ENCODE measurements at regions not wholly inside any gene's neighbourhood (a gene's known extent, or its start where the extent isn't known, plus 50 kb on each side); places are given as distances from the start of the nearest gene placed in this dataset.
"Not testable (repeated sequence)": the region's sequence is repeated elsewhere in the genome, so short reads cannot be mapped to it uniquely, and the experiment has no call there.

DNA sequence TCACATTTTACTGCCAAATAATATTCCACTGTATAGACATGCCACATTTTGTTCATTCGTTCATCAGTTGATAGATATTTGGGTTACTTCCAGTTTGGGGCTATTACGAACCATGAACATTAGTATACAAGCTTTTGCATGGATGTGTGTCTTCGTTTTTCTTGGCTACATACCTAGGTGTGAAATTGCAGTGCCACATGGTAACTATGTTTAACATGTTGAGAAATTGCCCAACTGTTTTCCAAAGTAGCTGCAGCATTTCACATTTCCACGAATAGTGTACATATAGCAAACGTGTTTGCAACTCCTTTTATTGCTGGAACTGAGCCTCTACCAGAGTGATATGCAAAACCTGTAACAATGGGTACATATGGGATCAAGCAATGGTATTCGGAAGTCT lies 221.5 kb downstream of the VEGFC start:
- no peak for DNase-seq (ENCODE audit: low spot score)

DNA sequence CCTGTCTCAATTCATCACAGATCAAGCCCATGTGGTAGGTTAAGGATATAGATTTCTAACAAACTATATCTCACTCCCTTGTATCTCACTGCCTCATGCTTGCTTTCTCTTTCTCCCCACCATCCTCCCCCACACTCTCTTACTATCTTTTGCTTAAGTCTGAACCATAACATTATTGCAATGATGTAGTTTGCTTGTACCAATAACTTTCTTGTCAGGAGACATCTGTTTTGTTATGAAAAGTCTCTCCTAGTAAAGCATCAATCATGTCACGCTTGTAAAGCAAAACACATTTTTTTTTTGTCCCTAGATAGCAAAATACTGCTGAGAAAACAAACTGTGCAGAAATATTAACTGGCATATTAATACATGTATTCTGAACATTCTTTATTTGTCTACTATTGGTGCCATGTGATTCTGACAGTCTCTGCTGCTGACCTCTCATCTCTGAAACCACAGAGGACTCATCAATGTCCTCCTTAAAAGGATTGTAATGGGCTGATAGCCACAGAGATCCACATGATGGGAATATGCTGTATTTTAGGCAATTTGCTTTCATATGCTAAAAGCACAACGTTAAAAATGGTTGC lies 217.5 kb downstream of the VEGFC start:
- no peak for DNase-seq (ENCODE audit: low spot score)

DNA sequence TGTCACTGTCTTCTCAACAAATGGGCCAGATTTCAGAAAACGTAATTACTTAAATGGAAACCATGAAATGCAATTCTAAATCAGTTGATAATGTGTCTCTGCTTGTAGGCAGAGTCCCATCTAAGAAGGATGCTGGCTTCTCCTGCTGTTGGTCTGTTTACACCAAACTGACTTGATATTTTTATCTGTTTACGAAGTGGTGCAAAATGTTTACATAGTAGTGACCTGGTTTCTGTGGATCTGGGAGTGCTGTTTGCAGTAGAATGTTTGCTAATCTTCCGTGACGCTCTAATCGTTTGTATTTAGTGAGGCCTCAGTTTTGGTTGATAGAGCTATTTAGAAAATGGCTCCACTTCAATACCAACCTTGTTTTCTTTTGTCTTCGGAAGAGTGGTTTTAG lies 213.5 kb downstream of the VEGFC start:
- no peak for DNase-seq (ENCODE audit: low spot score)

- no peak for DNase-seq (ENCODE audit: low spot score)
Observed at GRCh38 chr4:176583278-176583677, 209.4 kb downstream of the VEGFC start.

DNA sequence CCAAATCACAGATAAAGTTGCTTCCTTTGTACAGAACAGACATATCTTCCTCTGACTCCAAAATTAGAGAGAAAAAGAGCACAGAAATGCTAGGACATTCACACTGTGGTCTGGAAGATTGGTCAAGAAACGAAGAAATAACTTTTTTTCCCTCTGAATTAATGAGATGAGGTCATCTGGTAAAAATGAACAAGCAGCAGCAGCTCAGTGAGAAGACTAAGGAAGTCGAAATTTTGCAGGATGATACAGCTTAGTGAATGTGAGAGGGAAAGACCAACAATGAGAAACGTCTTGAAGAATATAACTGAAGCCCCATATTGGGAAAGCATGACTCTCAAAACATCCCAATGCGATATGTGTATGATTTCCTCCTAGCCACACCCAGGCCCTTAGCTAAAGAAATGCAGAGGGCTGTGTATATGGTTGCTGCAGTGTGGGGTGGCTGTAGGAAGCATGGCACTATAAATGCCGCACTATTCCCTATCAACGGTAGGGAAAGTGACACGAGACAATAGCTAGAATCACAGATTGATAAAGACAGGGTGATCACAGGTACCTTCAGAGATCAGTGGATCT lies 208.6 kb downstream of the VEGFC start:
- DNase-seq (ENCODE audit: low spot score), result no peak

DNA sequence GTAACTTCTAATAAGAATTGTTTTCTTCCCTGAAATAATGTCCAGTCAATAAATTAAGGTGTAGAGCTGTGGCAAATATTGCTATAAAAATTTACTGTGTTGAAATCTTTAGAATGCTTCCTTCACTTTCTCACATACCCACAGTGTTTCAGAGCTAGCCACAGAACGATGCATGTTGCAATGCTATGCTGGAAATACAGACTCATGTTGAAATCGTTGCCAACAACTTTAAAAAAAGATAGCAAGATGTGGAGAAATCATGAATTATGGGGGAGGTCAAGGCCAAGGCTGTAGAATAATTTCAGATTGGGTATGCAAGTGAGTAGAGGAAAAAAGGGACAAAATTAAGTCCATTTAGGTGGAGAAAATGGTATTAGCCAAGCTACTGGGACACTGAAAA lies 204.8 kb downstream of the VEGFC start:
- DNase-seq (ENCODE audit: low spot score), result peak; percentile 59

DNA sequence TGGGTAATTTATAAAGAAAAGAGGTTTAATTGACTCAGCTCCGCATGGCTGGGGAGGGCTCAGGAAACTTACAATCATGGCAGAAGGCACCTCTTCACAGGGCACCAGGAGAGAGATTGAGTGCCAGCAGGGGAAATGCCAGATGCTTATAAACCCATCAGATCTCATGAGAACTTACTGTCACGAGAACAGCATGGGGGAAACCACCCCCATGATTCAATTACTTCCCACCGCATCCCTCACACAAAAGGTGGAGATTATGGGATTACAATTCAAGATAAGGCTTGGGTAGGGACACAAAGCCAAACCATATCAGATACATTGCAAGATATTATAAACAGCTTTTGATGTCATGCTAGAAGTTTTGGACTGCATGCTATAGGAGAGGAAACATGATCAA lies 204.3 kb downstream of the VEGFC start:
- no peak for DNase-seq (ENCODE audit: low spot score)

DNA sequence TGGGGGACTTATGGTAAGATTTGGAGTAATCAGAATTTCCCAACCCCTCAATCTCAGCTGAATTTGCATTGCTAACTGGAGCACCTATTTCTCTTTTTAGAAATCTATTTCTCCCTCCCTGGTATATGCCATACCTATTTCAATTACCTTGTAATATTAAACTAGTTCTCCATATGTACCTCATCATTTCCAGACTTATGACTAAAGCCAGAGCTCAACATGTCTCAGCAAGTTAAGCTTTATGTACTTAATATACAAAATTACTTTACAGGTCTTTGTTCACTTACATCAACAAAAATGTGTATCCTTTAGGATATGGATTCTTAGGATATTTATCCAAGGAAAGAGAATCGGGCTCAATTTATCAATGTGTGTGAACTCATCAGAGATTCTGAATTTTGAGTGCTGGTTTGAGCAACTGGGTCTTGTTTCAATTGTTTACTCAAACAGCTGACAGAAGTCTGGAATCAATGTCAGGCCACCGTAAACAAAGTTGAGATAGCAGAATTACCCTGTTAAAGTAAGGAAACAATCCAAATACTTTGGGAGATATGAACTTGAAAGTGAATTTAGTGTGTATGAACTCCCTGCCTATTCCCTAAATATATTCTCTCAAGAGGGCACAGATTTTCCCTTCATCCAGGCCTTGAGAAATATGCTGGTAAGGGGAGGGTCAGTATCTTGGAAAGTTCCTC lies 199.6 kb downstream of the VEGFC start:
- no peak for DNase-seq (ENCODE audit: low spot score)

DNA sequence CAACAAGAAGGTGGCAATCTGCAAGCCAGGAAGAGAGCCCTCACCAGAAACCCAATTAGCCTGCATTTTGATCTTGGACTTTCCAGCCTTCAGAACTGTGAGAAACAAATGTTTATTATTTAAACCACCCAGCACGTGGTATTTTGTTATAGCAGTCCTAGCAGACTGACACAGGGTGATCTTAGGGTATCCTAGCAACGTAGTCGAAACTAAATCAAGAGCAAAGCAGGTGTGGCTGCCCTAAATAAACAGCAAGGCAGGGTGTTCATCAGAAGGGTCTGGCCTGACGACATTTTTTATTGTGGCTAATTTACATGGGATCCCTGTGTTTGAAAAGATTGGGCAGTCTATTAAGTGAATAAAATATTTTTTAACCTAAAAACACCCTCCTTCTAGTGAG lies 198.8 kb downstream of the VEGFC start:
- no peak for DNase-seq (ENCODE audit: low spot score)

DNA sequence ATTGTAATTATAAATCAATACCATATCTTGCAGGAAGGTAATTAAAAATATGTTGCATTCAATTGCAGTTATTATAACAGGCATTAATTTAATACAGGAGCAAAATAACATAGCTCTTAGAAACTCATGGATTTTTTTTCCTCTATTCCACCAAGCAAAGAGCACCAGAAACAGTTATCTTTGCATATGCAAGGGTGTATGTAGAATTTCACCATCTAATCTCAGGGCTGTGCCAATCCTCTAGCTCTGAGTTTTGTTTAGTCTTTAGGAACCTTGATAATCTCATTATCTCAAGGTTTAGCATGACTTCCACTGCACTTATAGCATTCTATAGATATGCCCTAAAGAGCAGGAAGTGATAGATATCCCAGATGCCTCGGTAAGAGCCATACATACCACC lies 197.5 kb downstream of the VEGFC start:
- peak; percentile 34 for DNase-seq (ENCODE audit: low spot score)

GRCh38 chr4:176601124-176601523 lies 191.6 kb downstream of the VEGFC start:
- DNase-seq (ENCODE audit: low spot score), result no peak

DNA sequence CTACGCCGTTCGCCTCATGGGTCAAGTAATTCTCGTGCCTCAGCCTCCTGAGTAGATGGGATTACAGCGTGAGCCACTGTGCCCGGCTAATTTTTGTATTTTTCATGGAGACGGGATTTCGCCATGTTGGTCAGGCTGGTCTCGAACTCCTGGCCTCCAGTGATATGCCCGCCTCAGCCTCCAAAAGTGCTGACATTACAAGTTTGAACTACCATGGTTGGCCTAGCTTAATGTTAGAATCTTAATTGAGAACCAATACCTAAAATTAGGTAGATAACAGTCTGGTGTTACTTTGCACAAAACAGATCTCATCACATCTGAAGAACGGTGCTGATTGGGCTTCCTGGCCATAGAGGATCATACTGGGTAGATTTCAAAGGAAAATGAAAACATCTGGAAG lies 184.9 kb downstream of the VEGFC start:
- no peak for DNase-seq (ENCODE audit: low spot score)

DNA sequence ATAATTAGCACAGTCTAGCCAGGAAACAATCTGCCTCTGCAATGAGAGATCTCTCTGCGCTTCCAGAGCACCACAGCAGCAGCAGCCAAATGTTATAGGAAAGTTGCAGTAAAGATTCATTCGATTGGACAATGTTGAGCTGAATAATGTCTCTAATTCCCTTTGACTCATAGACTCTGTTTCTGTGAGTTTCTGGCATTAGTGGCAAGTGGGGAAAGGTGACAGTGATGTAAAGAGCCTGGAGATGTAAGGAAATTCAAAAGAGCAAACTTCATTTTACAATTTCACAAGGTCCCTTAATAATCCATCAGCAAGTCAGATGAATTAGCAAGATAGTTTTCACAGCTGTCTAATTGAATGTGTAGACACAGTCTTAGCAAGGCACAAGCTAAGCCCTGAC lies 184.4 kb downstream of the VEGFC start:
- no peak for DNase-seq (ENCODE audit: low spot score)

DNA sequence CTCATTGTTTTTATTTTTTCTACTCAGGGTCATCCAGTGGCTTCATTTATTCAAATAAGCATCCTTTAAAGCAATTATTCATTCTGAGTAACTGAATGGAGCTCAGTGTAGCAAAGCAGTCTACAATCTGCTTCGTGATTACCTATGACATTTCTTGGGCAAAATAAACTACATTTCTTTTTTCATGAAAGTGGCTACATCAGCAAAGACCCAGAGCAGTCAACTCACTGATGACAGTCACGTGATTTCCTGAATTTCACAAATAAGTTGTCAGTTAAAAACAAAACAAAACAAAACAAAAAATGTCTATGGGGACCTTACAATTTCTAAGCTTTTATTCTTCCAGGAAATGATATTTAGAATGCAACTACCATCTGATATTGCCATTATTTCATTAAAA lies 182.1 kb downstream of the VEGFC start:
- no peak for DNase-seq (ENCODE audit: low spot score)

DNA sequence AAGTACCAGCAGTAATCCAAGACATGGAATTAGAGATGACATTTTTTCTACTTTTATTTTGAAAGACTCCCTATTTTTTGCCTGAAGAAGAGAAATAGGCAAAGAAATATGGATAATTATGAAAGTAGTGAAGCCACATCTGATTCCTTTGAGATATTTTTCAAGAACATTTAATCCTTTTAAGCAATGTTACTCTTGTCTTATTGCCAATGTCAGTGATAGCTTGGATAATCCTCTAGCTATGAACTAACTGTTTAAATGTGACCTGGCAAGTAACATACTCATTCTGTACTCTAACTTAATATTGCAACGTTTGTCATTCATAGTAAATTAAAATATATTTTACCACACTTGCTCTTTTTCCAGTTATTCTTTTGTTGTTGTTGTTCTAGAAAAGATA lies 181.3 kb downstream of the VEGFC start:
- no peak for DNase-seq (ENCODE audit: low spot score)

DNA sequence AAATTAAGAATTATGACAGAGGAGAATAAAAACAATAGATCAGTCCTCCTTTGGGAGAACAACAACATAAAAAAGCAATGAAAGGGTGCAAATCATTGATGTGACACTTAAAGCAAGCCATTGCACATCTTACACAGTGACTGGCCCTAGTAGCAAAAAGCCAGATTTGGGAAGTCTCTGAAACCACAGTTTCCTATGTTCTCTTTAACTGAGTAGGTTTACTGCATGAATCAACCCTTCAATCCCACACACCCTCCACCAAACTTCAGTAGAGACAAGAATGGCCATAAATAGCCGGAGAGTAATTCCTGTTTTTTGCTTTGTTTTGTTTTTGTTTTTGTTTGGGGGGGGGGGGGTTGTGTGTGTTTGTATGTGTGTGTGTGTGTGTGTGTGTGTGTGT lies 180.8 kb downstream of the VEGFC start:
- no peak for DNase-seq (ENCODE audit: low spot score)

GRCh38 chr4:176614793-176615192 lies 177.9 kb downstream of the VEGFC start:
- DNase-seq (ENCODE audit: low spot score), result no peak

DNA sequence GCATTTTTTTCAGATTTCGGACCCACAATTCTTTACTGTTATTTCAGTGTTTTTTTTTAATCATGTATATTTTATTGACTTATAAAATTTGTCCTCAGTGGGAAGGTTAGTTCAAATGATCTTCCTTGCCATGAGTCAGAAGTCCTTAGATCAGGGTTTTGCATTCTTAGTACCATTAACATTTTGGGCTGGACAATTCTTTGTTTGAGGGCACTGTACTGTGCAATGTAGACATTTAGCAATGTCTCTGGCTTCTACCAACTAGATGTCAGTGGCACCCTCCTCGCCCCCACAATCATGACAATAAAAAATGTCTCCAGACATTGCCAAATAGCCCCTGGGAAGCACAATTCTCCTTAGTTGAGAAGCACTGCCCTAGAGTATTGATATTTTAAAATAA lies 176.6 kb downstream of the VEGFC start:
- no peak for DNase-seq (ENCODE audit: low spot score)

GRCh38 chr4:176618138-176618537 lies 174.6 kb downstream of the VEGFC start:
- DNase-seq (ENCODE audit: low spot score), result no peak

GRCh38 chr4:176619430-176619829 lies 173.3 kb downstream of the VEGFC start:
- no peak for DNase-seq (ENCODE audit: low spot score)

DNA sequence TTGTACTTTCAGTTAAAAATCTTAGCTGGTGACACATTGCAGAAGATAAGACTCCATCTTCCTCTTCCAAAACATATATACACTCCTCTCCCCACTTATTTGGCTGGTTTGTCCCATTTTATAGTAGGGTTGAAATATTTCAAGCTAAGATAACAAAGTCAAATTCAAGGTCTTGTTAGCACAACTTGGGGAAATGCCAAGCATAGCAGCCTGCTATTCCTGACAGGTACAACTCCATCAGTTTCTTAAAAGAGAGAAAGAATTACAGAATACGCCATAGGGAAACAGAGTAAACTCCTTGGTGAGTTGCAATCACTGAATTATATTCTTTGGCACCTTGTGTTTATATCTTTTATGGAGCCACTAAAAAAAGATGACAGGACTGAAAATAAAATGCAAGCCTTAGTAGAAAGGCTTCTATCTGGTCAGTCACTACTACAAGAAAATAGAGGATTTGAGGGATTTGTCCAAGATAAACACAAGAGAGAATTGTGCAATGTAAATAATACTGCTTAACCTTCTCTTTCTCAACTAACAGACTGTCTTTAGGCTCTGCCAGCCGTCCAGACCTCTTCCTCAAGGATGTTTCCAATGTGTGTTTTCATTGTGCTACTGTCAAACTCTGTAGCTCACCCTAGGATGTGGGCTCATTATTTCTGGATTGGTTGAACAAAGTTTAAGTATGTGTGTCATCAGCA lies 170.3 kb downstream of the VEGFC start:
- peak; percentile 52 for DNase-seq (ENCODE audit: low spot score)

DNA sequence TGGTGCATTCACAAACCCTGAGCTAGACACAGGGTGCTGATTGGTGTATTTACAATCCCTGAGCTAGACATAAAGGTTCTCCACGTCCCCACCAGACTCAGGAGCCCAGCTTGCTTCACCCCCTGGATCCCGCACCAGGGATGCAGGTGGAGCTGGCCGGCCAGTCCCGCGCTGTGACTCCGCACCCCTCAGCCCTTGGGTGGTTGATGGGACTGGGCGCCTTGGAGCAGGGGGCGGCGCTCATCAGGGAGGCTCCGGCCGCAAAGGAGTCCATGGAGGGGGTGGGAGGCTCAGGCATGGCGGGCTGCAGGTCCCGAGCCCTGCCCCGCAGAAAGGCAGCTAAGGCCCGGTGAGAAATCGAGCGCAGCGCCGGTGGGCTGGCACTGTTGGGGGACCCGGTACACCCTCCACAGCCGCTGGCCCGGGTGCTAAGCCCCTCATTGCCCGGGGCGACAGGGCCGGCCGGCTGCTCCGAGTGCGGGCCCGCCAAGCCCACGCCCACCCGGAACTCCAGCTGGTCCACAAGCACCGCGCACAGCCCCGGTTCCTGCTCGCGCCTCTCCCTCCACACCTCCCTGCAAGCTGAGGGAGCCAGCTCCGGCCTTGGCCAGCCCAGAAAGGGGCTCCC lies 167.6 kb downstream of the VEGFC start:
- DNase-seq (ENCODE audit: low spot score), result not testable (repeated sequence)
